GM21360 (cell line): ENCODE measurements at regions not wholly inside any gene's neighbourhood (a gene's known extent, or its start where the extent isn't known, plus 50 kb on each side); places are given as distances from the start of the nearest gene placed in this dataset.

Experiments
- ATAC-seq: cut with Tn5 transposase; IDR thresholded peaks from one replicate; pipeline ENCODE4 v1.9.1; 2021; ENCODE audit warnings: mild to moderate bottlenecking, moderate library complexity; ENCODE audit not compliant: unreplicated experiment

DNA sequence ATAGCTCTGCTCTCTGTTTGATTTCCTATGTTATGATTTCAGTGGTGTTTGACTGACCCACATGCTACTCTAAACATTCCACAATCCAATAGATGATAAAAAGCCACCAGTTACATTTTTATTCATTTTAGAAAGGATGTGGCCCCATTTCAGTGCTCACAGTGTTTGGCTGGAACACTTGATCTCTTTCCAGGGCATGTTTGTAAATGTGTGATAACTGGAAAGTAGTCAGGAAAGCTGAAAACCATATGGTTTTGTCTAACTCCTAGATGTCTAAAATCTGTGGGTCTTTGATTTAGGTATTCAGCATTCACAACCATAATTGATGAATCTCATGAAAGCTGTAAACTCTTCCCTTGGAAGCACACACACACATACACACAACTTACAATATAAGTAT, 904.9 kb upstream of the AGA start:
- ATAC-seq = no peak

DNA sequence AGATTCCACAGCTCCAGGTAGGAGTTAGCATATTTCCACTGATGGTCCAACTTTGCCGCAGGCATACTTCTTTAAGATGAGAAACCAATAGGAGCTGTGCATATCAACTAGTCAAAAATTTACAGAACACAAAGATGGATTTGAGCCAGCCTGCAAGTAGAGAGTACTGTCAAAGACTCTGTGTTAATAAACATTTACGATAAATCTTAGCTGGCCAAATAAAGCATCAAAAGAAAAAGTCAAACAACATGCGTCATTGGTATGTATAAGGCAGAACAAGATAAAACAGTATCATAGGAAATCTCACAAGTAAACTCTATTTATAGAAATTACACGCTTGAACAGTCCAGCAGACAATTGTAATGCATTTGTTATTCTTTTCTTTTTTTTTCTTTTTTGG, 907.4 kb upstream of the AGA start:
- no peak for ATAC-seq

GRCh38 chr4:178351185-178351584, 908.9 kb upstream of the AGA start:
- ATAC-seq = no peak

- no peak for ATAC-seq
Observed at GRCh38 chr4:178356725-178357124, 914.5 kb upstream of the AGA start.

DNA sequence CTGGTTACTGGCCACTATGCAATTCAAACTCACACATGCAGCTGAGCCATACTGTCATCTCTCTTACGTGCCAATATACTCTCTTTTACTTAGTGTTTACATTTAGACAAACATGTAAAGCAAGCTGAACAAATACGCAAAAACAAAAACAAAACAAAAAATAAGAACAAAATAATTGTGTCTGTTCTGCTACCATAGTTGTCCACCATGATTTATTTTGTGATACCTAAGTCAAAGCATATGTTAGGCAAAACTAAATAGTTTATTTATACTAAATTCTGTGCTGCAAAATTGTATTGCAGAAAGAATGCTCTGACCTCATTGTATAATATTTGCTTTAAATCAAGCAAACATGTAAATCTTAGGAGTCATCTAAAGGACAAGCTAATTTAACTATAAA, 943.2 kb upstream of the AGA start:
- ATAC-seq = no peak

DNA sequence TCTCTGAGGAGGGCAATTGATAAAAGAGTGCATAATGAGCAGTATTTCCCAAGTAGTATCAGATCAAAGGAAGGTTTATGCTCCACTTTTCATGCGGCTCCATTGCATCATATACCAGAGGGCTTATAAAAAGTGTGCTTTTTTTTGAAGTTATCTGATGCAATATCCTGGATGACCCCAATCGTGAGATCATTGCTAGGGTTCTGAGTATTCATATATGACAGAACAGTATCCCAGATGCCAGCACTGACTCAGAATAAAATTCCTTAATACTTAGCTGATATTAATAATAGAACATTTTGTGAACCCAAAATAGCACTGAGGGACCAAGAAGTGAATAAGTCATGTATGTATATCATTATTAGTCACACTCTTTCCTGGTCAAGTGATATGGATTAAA, 945.5 kb upstream of the AGA start:
- no peak for ATAC-seq

- no peak for ATAC-seq
Observed at GRCh38 chr4:178395798-178396197, 953.6 kb upstream of the AGA start.

DNA sequence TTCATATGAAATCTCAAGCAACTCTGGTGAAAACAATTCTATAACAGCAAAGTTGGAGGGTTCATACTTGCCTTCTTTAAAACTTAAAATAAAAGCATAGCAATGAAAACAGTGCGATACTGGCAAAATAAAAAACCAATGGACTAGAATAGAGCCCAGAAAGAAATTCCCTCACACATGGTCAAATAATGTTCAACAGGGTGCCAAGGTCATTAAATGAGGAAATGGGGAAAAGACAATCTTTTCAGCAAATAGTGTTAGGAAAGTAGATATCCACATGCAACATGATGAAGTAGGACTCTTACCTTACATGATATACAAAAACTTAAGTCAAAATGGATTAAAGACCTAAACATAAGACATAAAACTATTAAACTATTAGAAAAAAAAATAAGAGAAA, 970.2 kb upstream of the AGA start:
- ATAC-seq = no peak

GRCh38 chr4:178414042-178414441, 971.8 kb upstream of the AGA start:
- ATAC-seq = no peak

- ATAC-seq = no peak
Observed at GRCh38 chr4:178414881-178415446, 972.7 kb upstream of the AGA start.

DNA sequence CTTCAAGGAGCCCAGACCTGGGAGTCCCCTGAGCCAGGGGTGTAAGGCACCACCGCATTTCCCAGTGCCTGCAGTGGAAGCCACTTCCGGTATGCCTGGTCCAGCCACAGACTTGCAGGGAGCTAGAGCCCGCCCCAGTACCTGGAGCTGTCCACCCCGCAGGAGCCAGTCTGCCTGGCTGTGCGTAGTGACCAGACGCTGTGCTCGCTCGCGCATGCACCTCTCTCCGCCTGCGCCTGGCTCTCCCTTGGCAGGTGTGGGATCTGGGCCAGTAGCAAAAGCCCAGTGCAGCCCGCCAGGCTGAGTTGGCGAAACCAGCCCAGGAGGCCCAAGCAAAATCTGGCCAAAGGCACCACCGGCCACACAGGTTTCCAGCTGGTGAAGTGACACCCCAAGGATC, 973.7 kb upstream of the AGA start:
- no peak for ATAC-seq

DNA sequence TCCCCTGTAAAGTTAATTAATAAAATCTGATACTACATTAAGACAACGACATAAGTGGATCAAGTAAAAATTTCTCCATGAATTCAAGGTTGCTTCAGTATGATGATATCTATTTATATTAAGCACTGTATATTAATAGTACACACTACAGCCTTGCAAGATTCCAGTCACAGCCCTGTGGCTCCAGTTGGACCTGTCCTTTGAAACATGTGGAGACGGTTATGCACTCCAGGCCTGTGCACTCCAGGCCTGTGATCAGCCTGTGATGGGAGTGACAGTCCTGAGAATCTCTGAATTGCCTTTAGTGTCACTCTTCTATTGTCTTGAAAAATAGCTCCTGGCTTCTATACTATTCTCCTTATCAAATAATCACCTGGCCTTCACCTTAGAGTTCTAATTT, 981.1 kb upstream of the AGA start:
- no peak for ATAC-seq

GRCh38 chr4:178426871-178427270, 984.6 kb upstream of the AGA start:
- no peak for ATAC-seq

GRCh38 chr4:178427663-178428062, 985.4 kb upstream of the AGA start:
- no peak for ATAC-seq

DNA sequence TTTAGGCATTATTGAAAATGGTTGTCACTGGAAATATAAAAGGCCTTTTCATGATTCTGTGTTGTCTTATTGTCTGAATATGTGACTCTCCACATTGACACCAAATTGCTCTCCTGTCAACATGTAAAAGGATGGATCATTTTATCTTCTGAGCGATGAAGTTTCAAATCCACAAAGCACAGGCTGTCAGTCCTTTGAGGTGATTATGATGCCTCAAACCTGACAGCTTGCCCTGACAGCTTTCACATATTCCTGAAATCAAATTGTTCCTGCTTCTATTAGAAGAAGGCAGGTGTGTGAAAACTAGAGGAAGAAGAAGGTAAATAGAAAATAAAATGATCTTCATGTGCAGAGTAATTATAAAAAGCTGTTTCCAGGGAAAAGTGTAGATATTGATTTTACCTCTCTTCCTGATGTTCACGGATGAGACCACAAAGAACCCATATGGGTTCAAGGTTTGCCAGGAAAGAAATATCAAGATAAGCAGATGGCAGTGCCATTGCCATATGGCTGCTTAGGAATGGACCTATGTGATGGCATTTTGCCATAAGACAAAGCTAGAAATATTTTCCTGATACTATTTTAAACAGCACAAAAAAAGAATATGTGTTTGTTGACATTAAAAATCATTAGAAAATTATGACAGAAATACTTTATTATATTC, 1006.3 kb upstream of the AGA start:
- ATAC-seq = no peak

DNA sequence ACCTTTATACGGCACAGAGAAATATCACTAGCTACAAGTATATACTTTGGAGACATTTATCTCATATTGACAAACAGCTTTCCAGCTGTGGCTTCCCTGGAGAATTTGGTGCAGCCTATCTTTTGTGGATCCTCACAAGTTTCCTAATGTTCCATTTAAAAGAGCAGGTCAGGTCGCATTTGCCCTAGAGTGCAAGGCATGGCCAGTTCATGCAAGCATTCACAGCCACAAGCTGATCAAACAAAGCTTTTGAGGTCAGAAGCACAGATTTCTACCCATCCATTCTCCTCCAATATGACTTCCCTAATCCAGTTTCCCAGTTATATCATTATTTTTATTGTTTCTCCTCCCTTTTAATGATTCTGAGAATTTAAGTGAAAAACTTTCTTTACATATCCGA, 1008.4 kb upstream of the AGA start:
- ATAC-seq = no peak

GRCh38 chr4:178453057-178453456, 1010.8 kb upstream of the AGA start:
- no peak for ATAC-seq

DNA sequence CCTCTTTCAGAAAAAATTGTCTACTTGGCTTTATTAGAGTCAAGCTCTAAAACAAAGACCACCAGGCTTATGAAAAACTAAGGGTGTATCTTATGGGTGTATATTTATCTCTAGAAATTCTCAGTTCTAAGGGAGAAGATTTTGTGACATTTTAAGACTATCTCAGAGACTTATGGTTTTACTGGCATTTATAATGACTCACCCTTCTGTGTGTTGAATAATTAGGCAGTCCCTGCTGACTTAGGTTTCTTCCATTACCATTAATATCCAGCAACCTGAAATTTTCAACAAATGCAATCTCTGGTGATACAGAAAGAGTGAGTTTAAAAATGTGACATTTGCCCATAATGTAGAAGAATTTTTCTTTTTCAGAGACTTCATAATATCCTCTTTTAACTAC, 1015.0 kb upstream of the AGA start:
- ATAC-seq = no peak

DNA sequence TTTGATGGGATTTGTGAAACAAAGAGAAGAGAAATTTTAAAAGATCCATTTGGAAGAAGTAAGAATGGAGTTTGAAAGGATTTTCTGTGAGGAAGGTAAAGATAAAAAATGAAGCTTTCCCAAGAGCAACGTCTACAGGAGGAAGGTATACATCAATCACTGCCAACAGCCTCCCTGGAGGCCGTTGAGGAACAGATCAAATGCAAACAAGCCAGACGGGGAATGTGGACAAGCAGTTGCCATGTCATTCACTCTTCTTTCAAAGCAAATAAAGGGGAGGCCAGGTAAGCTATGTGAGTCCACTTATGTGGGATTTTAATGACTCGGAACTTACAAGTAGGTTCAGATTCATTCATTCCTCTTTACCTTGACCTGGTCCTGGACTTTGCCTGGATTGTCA, 1020.5 kb upstream of the AGA start:
- ATAC-seq = no peak

- no peak for ATAC-seq
Observed at GRCh38 chr4:178463747-178464146, 1021.5 kb upstream of the AGA start.

- ATAC-seq = no peak
Observed at GRCh38 chr4:178470996-178471784, 1029.0 kb upstream of the AGA start.

GRCh38 chr4:178471994-178472393, 1029.8 kb upstream of the AGA start:
- ATAC-seq = no peak
